ENCODE measurements at regions not wholly inside any gene's neighbourhood (a gene's known extent, or its start where the extent isn't known, plus 50 kb on each side); places are given as distances from the start of the nearest gene placed in this dataset.

GRCh38 chr5:128637031-128637430 is 99.0 kb upstream of the FBN2 start:
- ChIA-PET POLR2A (no interaction called here), CTCF (no interaction called here)
- DNase-seq (ENCODE audit: low read depth, low spot score): no peak
- no peaks in the 10 kb centered on the region for H3K4me1 ChIP-seq (ENCODE audit: control insufficient read depth, insufficient read depth, low read length)
- no TSS peak for BruUV-seq (replicated peaks)
- no peaks in the 10 kb centered on the region for H3K9me3 ChIP-seq (ENCODE audit: control insufficient read depth, insufficient read depth, low read depth, low read length)
- H3K4me3 ChIP-seq (ENCODE audit: low read depth in 2 of 2, low read length in 2 of 2): no peak overlapping the region
- no peak overlapping the region for H3K27ac ChIP-seq (ENCODE audit: low read length)
- in situ Hi-C loops (cut with HindIII; ENCODE audit: low pct_unique_long_range_greater_than_20kb, low sequenced_read_pairs): no loop called here
- ATAC-seq: no peak
- H3K36me3 ChIP-seq (ENCODE audit: control insufficient read depth, insufficient read depth, low read length): no peaks in the 10 kb centered on the region
- TF ChIP-seq, protein P1, sequence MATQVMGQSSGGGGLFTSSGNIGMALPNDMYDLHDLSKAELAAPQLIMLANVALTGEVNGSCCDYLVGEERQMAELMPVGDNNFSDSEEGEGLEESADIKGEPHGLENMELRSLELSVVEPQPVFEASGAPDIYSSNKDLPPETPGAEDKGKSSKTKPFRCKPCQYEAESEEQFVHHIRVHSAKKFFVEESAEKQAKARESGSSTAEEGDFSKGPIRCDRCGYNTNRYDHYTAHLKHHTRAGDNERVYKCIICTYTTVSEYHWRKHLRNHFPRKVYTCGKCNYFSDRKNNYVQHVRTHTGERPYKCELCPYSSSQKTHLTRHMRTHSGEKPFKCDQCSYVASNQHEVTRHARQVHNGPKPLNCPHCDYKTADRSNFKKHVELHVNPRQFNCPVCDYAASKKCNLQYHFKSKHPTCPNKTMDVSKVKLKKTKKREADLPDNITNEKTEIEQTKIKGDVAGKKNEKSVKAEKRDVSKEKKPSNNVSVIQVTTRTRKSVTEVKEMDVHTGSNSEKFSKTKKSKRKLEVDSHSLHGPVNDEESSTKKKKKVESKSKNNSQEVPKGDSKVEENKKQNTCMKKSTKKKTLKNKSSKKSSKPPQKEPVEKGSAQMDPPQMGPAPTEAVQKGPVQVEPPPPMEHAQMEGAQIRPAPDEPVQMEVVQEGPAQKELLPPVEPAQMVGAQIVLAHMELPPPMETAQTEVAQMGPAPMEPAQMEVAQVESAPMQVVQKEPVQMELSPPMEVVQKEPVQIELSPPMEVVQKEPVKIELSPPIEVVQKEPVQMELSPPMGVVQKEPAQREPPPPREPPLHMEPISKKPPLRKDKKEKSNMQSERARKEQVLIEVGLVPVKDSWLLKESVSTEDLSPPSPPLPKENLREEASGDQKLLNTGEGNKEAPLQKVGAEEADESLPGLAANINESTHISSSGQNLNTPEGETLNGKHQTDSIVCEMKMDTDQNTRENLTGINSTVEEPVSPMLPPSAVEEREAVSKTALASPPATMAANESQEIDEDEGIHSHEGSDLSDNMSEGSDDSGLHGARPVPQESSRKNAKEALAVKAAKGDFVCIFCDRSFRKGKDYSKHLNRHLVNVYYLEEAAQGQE (IDR thresholded peaks at IDR 0.05; ENCODE audit: insufficient read depth in 1 of 2, low read depth in 2 of 2, low read length in 1 of 2): no peak
- TF ChIP-seq POLR2AphosphoS5 (IDR thresholded peaks at IDR 0.05; ENCODE audit: low read depth, low read length): no peak
- no peak for TF ChIP-seq SIN3A (IDR thresholded peaks at IDR 0.05; ENCODE audit: borderline replicate concordance, insufficient read depth, low read depth, low read length)
- TF ChIP-seq, protein P2, sequence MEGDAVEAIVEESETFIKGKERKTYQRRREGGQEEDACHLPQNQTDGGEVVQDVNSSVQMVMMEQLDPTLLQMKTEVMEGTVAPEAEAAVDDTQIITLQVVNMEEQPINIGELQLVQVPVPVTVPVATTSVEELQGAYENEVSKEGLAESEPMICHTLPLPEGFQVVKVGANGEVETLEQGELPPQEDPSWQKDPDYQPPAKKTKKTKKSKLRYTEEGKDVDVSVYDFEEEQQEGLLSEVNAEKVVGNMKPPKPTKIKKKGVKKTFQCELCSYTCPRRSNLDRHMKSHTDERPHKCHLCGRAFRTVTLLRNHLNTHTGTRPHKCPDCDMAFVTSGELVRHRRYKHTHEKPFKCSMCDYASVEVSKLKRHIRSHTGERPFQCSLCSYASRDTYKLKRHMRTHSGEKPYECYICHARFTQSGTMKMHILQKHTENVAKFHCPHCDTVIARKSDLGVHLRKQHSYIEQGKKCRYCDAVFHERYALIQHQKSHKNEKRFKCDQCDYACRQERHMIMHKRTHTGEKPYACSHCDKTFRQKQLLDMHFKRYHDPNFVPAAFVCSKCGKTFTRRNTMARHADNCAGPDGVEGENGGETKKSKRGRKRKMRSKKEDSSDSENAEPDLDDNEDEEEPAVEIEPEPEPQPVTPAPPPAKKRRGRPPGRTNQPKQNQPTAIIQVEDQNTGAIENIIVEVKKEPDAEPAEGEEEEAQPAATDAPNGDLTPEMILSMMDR (IDR thresholded peaks at IDR 0.05): no peak
- no peak for TF ChIP-seq TCF7L2 (IDR thresholded peaks at IDR 0.05; ENCODE audit: low read depth, low read length)
- intact Hi-C loops (cut with micrococcal nuclease; ENCODE audit: unreplicated experiment): no loop called here
- no peaks in the 10 kb centered on the region for H3K27me3 ChIP-seq (ENCODE audit: control insufficient read depth, insufficient read depth, low read length)

DNA sequence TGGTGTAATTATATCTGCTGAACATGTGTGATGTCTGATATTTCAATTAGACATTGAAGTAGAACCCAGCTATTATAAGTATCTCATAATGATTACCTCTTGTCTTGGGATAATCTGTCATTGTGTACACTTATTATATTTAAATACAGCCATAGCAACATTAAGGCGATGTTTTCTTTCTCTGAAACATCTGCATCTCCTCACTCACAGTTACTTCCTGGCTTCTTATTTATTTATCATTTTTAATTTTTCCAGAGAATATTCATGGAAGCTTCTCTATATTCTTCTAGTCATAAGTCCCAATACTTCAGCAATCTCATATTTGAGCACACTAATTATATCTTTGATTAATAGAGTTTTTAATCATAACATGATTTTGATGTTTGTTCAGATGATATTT is 103.8 kb upstream of the FBN2 start:
- Histone ChIP-seq H3K27me3 (ENCODE audit: control insufficient read depth, insufficient read depth, low read length) (no peaks in the 10 kb centered on the region), H3K9me3 (ENCODE audit: control insufficient read depth, insufficient read depth, low read depth, low read length) (no peaks in the 10 kb centered on the region), H3K36me3 (ENCODE audit: control insufficient read depth, insufficient read depth, low read length) (no peaks in the 10 kb centered on the region), H3K27ac (ENCODE audit: low read length) (no peak overlapping the region), H3K4me3 (ENCODE audit: low read depth in 2 of 2, low read length in 2 of 2) (no peak overlapping the region), H3K4me1 (ENCODE audit: control insufficient read depth, insufficient read depth, low read length) (no peaks in the 10 kb centered on the region)
- TF ChIP-seq POLR2AphosphoS5 (IDR thresholded peaks at IDR 0.05; ENCODE audit: low read depth, low read length) (no peak), TCF7L2 (IDR thresholded peaks at IDR 0.05; ENCODE audit: low read depth, low read length) (no peak), SIN3A (IDR thresholded peaks at IDR 0.05; ENCODE audit: borderline replicate concordance, insufficient read depth, low read depth, low read length) (no peak)
- TF ChIP-seq, protein P2 (IDR thresholded peaks at IDR 0.05): no peak
- TF ChIP-seq, protein P1 (IDR thresholded peaks at IDR 0.05; ENCODE audit: insufficient read depth in 1 of 2, low read depth in 2 of 2, low read length in 1 of 2): no peak
- CTCF ChIA-PET: no interaction called here
- intact Hi-C loops (cut with micrococcal nuclease; ENCODE audit: unreplicated experiment) (no loop called here), in situ Hi-C loops (cut with HindIII; ENCODE audit: low pct_unique_long_range_greater_than_20kb, low sequenced_read_pairs) (no loop called here)
- POLR2A ChIA-PET: no interaction called here
- ATAC-seq: no peak
- DNase-seq (ENCODE audit: low read depth, low spot score): no peak
- no TSS peak for BruUV-seq (replicated peaks)
